Caco-2 (cell line): ENCODE measurements at regions not wholly inside any gene's neighbourhood (a gene's known extent, or its start where the extent isn't known, plus 50 kb on each side); places are given as distances from the start of the nearest gene placed in this dataset.

Experiments
- BruUV-seq: library from RNA; stranded (reverse); fragments of 400-500 nt; replicated peaks from 2 replicates; lab custom pipeline; 2021; lab: Mats Ljungman, UMichigan
- CTCF ChIA-PET: fragments of 300-600 bp; sonication (Branson Sonifier 250); formaldehyde crosslinking; loops from one replicate; lab custom pipeline; 2022; ENCODE audit warnings: antibody characterized with exemption; lab: Charles Lee
- POLR2A ChIA-PET: fragments of 300-600 bp; sonication (Branson Sonifier 250); formaldehyde crosslinking; loops from one replicate; lab custom pipeline; 2022; ENCODE audit warnings: antibody characterized with exemption; lab: Charles Lee
- DNase-seq, 2 experiments: peaks; one replicate each; pipeline versions ENCODE4 v3.0.0 to v3.0.0-alpha.2; 2020 to 2022
- H3K27me3 ChIP-seq: replicated peaks from 2 replicates; pipeline ENCODE4 v1.6.0; 2011; ENCODE audit warnings: low read length; ENCODE audit not compliant: control insufficient read depth, insufficient read depth
- H3K36me3 ChIP-seq: 2 replicates; pipeline ENCODE4 v1.5.1; 2011; ENCODE audit warnings: low read length; ENCODE audit not compliant: control insufficient read depth, insufficient read depth
- H3K4me1 ChIP-seq: fragments of 250-450 bp; sonication (Bioruptor Pico); 2 replicates; pipeline ENCODE4 v1.5.1; 2020; ENCODE audit warnings: mild to moderate bottlenecking
- H3K4me3 ChIP-seq: 2 replicates; pipeline ENCODE4 v1.5.1; 2011; ENCODE audit warnings: low read depth, mild to moderate bottlenecking, control low read depth, low read length
- H3K9me3 ChIP-seq: fragments of 250-450 bp; sonication (Bioruptor Pico); 2 replicates; pipeline ENCODE4 v1.5.1; 2020; ENCODE audit warnings: mild to moderate bottlenecking, moderate library complexity
- H3K27ac Mint-ChIP-seq: one replicate; pipeline ENCODE4 v1.8.0; 2022; ENCODE audit warnings: mixed read lengths; ENCODE audit not compliant: unreplicated experiment
- H3K27me3 Mint-ChIP-seq: one replicate; pipeline ENCODE4 v1.8.0; 2022; ENCODE audit warnings: mixed read lengths; ENCODE audit not compliant: insufficient read depth, unreplicated experiment
- H3K36me3 Mint-ChIP-seq: one replicate; pipeline ENCODE4 v1.8.0; 2022; ENCODE audit warnings: mild to moderate bottlenecking, mixed read lengths; ENCODE audit not compliant: insufficient read depth, unreplicated experiment
- H3K4me1 Mint-ChIP-seq: one replicate; pipeline ENCODE4 v1.8.0; 2022; ENCODE audit warnings: low read depth, mixed read lengths; ENCODE audit not compliant: unreplicated experiment
- H3K4me3 Mint-ChIP-seq: one replicate; pipeline ENCODE4 v1.8.0; 2022; ENCODE audit warnings: mild to moderate bottlenecking, moderate library complexity, mixed read lengths; ENCODE audit not compliant: unreplicated experiment
- H3K9me3 Mint-ChIP-seq: one replicate; pipeline ENCODE4 v1.8.0; 2022; ENCODE audit warnings: mixed read lengths; ENCODE audit not compliant: unreplicated experiment
- intact Hi-C: fragments of 100-400 bp; cut with micrococcal nuclease; formaldehyde crosslinking; loops from one replicate; pipeline ENCODE4 v1.10.0; 2022; ENCODE audit not compliant: unreplicated experiment
- TF ChIP-seq, protein P1 (sequence below), 2 experiments: fragments of 200-600 bp in 1 of 2; IDR thresholded peaks; 1 replicate in 1 of 2; 2 replicates in 1 of 2; pipeline versions ENCODE4 v1.5.1 to v1.8.0; 2011 to 2022; ENCODE audit warnings: antibody characterized with exemption in 1 of 2, control low read depth in 1 of 2, inconsistent platforms in 1 of 2, low read depth in 1 of 2, low read length in 1 of 2, mild to moderate bottlenecking in 1 of 2, moderate library complexity in 1 of 2; ENCODE audit not compliant: insufficient read depth in 1 of 2, severe bottlenecking in 1 of 2, unreplicated experiment in 1 of 2

DNA sequence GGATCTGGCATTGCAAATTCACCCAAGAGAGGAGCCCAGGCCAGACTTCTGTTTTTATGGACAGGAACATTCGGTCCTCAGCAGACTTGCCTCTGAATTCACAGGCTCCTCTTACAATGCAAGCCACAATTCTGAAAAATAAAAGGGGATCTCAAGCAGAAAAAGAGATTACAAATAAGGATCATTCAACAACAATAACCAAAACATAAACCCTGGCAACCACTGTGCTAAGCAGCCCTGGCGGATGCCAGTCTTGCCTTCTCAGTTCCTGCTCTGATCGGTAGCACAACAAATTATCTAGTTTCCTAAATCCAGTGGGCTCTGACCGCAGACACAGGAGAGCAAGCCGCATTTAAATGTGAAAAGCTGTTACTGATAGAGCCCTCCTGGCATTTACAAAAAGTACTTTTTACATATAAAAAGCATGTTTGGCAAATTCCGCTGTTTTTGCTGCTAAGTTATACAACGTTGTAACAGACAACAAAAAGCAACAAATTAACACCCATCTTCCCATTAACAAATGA, 123.4 kb upstream of the FOXD3 start:
- Mint-ChIP-seq H3K4me3 (no peak overlapping the region), H3K4me1 (no peaks in the 10 kb centered on the region), H3K9me3 (no peaks in the 10 kb centered on the region), H3K27ac (no peak overlapping the region), H3K27me3 (peaks cover 11% of the 10 kb centered on the region), H3K36me3 (no peaks in the 10 kb centered on the region)
- no TSS peak for BruUV-seq
- ChIA-PET POLR2A (no interaction called here), CTCF (no interaction called here)
- Histone ChIP-seq H3K27me3 (no peaks in the 10 kb centered on the region), H3K36me3 (no peaks in the 10 kb centered on the region), H3K4me1 (no peaks in the 10 kb centered on the region), H3K9me3 (no peaks in the 10 kb centered on the region), H3K4me3 (no peak overlapping the region)
- intact Hi-C loops, result no loop called here
- no peak for DNase-seq
- TF ChIP-seq, protein P1, sequence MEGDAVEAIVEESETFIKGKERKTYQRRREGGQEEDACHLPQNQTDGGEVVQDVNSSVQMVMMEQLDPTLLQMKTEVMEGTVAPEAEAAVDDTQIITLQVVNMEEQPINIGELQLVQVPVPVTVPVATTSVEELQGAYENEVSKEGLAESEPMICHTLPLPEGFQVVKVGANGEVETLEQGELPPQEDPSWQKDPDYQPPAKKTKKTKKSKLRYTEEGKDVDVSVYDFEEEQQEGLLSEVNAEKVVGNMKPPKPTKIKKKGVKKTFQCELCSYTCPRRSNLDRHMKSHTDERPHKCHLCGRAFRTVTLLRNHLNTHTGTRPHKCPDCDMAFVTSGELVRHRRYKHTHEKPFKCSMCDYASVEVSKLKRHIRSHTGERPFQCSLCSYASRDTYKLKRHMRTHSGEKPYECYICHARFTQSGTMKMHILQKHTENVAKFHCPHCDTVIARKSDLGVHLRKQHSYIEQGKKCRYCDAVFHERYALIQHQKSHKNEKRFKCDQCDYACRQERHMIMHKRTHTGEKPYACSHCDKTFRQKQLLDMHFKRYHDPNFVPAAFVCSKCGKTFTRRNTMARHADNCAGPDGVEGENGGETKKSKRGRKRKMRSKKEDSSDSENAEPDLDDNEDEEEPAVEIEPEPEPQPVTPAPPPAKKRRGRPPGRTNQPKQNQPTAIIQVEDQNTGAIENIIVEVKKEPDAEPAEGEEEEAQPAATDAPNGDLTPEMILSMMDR (IDR thresholded peaks at IDR 0.05; ENCODE audit: insufficient read depth in 1 of 2, low read depth in 1 of 2, low read length in 1 of 2, severe bottlenecking in 1 of 2, unreplicated experiment in 1 of 2), result no peak

DNA sequence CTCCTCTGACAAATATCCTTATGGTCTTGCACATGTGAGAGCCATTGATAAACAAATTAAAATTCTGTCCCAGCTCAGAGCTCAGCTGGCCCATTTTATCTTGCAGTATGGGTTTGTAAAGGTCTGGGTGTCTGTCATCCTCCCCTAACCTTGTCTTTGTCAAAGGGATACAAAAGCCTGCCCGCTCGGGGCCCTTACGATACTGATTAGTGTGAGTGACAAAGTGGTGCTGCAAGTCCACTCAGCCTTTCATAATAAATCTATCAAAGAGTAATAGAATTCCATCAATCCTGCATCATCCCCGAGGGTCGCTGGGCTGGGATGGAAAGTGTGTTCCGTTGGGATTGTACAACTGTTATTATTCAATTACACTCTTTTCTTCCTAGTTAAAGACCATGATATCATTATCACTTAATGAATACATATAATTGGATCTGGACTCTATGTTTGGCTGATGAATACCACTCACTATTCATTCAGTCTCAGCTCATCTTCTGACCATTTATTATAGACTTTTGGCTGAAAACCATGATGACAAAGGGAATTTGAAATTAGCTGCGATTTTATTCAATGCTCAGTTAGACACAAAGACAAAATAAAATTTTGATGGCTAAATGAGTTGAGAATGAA, 122.5 kb upstream of the FOXD3 start:
- intact Hi-C loops, result no loop called here
- Histone ChIP-seq H3K9me3 (no peaks in the 10 kb centered on the region), H3K4me3 (no peak overlapping the region), H3K36me3 (no peaks in the 10 kb centered on the region), H3K27me3 (no peaks in the 10 kb centered on the region), H3K4me1 (no peaks in the 10 kb centered on the region)
- no peak for DNase-seq
- no peak overlapping the region for H3K4me3 Mint-ChIP-seq
- H3K9me3 Mint-ChIP-seq, result no peaks in the 10 kb centered on the region
- ChIA-PET CTCF (no interaction called here), POLR2A (no interaction called here)
- no TSS peak for BruUV-seq
- no peaks in the 10 kb centered on the region for H3K4me1 Mint-ChIP-seq
- no peaks in the 10 kb centered on the region for H3K36me3 Mint-ChIP-seq
- H3K27ac Mint-ChIP-seq, result no peak overlapping the region
- TF ChIP-seq, protein P1 (IDR thresholded peaks at IDR 0.05; ENCODE audit: insufficient read depth in 1 of 2, low read depth in 1 of 2, low read length in 1 of 2, severe bottlenecking in 1 of 2, unreplicated experiment in 1 of 2), result no peak
- H3K27me3 Mint-ChIP-seq, result peaks cover 11% of the 10 kb centered on the region

DNA sequence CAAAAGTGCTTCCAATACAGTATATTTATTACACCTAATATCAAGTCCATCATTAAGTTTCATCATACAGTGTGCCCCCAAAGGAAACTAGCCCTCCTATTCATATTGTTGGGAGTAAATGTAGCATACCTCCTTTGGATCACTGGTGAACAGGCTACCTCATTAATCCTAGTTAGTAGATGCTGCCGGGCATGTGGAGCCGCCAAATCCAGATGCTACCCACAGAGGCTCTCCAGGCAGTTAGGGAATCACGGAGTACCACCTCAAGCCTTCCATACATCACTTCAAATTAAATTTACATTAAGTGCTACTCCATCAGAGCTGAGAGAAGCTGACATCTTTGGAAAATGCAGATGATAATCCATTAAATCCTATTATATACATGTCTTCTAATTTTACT, 121.7 kb upstream of the FOXD3 start:
- Histone ChIP-seq H3K27me3 (no peaks in the 10 kb centered on the region), H3K9me3 (no peaks in the 10 kb centered on the region), H3K4me3 (no peak overlapping the region), H3K36me3 (no peaks in the 10 kb centered on the region), H3K4me1 (no peaks in the 10 kb centered on the region)
- no peaks in the 10 kb centered on the region for H3K9me3 Mint-ChIP-seq
- TF ChIP-seq, protein P1 (IDR thresholded peaks at IDR 0.05; ENCODE audit: insufficient read depth in 1 of 2, low read depth in 1 of 2, low read length in 1 of 2, severe bottlenecking in 1 of 2, unreplicated experiment in 1 of 2), result no peak
- CTCF ChIA-PET, result no interaction called here
- no peak overlapping the region for H3K27ac Mint-ChIP-seq
- H3K4me1 Mint-ChIP-seq, result no peaks in the 10 kb centered on the region
- POLR2A ChIA-PET, result no interaction called here
- intact Hi-C loops, result no loop called here
- no peaks in the 10 kb centered on the region for H3K36me3 Mint-ChIP-seq
- H3K27me3 Mint-ChIP-seq, result peaks cover 12% of the 10 kb centered on the region
- DNase-seq, result no peak
- no TSS peak for BruUV-seq
- no peak overlapping the region for H3K4me3 Mint-ChIP-seq
